Motor neuron (in vitro differentiated cells): ENCODE measurements at regions not wholly inside any gene's neighbourhood (a gene's known extent, or its start where the extent isn't known, plus 50 kb on each side); places are given as distances from the start of the nearest gene placed in this dataset.

ENCODE experiments used
- ATAC-seq, 8 experiments: fragments of 200-7000 bp; cut with Tn5 transposase; replicated peaks in 6 of 8; 2 replicates each; pipeline ENCODE4 v1.8.0; 2021; ENCODE audit warnings: mild to moderate bottlenecking in 8 of 8, moderate library complexity in 8 of 8
- H3K27ac ChIP-seq, 2 donors: fragments of 250-450 bp; sonication (Bioruptor Pico); 2 replicates each; pipeline ENCODE4 v1.9.0; 2021; ENCODE audit warnings: antibody characterized with exemption in 2 of 2, mild to moderate bottlenecking in 2 of 2, moderate library complexity in 1 of 2
- H3K4me1 ChIP-seq, 2 donors: fragments of 250-450 bp; sonication (Bioruptor Pico); replicated peaks in 1 of 2; 2 replicates each; pipeline ENCODE4 v1.6.1; 2021; ENCODE audit warnings: antibody characterized with exemption in 2 of 2, mild to moderate bottlenecking in 2 of 2, moderate library complexity in 1 of 2
- H3K4me3 ChIP-seq, 5 donors: fragments of 250-450 bp; sonication (Bioruptor Pico); 2 replicates each; pipeline ENCODE4 v1.9.0; 2021; ENCODE audit warnings: antibody characterized with exemption in 5 of 5, mild to moderate bottlenecking in 5 of 5, moderate library complexity in 4 of 5
- WGBS, 10 experiments: fragments of 450-650 bp; shearing (Covaris generic); methylation state at CpG; one replicate each; pipeline ENCODE4 v1.0.0; 2022; 5-methylcytosine and 5-hydroxymethylcytosine counted together
- in situ Hi-C, 9 experiments: fragments of 400-800 bp; cut with MboI; loops; one replicate each; pipeline ENCODE4 v1.15.0; 2021; ENCODE audit warnings: low sequenced_read_pairs in 9 of 9, low pct_unique_long_range_greater_than_20kb in 2 of 9; ENCODE audit not compliant: unreplicated experiment in 9 of 9

DNA sequence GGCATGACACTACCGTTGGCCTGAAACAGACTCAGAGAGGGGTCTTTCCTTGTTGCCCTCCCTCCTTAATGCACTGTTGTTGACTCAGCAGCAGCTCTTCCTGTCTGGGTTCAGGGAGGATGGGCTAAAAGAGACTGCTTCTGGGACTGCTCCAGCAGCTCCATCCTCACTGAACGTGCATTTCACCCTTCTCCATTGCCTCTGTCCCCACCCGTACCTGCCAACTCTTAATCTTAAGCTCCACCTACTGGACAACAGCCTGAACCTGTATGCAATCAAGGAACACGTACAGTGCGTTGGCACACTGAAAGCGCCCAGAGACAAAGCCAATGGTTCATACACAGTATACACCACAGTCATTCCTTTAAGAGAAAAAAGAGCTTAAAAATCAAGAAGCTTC is 230.8 kb upstream of the RAB6C start:
- in situ Hi-C loops, result no loop called here
- WGBS, 10 experiments, result 0 to 100% (median 55%) methylated on average over 1 to 6 of the region's 6 CpGs; no CpG with 5 or more reads in 3 of the 10 experiments
- ATAC-seq, result peak in 5 of 8 experiments; percentile 88 to 97 (median 91)
- H3K4me3 ChIP-seq, result no peak overlapping the region
- peaks cover 8 to 13% of the 10 kb centered on the region in 2 donors for H3K4me1 ChIP-seq
- no peak overlapping the region for H3K27ac ChIP-seq

DNA sequence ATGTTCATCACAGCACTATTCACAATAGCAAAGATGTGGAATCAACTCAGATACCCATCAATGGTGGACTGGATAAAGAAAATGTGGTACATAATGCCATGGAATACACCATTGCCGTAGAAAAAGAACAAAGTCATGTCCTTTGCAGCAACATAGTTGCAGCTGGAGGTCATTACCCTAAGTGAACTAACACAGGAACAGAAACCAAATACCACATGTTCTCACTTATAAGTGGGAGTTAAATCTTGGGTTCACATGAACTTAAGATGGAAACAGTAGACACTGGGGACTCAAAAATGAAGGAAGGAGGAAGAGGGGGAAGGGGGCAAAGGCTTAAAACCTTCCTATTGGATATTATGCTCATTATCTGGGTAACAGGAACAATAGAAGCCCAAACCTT is 228.1 kb upstream of the RAB6C start:
- ATAC-seq, result no peak
- peaks cover 0 to 8% of the 10 kb centered on the region in 2 donors for H3K4me1 ChIP-seq

DNA sequence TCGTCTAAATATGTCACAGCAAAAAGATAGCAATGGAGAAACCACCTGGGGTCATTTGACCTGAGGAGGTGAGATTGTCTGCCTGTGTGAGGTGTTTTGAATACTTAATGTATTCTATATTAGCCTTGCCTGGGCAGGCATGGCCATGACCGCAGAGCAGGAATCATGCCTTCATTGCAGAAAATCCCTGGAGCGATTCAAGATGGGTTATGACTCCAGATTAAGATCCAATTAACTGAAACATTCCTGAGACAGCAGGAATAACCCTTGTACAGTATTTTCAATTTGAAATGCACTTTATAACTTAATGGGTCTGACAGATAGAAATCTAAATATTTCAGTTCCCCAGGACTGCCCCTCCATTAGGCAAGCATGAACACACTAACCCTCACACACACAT is 227.3 kb upstream of the RAB6C start:
- 51 to 100% (median 92%) methylated on average over 2 to 3 of the region's 3 CpGs for WGBS, 10 experiments
- in situ Hi-C loops, result no loop called here
- no peak for ATAC-seq
- Histone ChIP-seq H3K4me1 (peaks cover 0 to 8% of the 10 kb centered on the region in 2 donors), H3K4me3 (no peak overlapping the region), H3K27ac (no peak overlapping the region)

More for the DNA sequence above, 228.1 kb upstream of the RAB6C start:
- 0 to 90% (median 17%) methylated on average over 1 of the region's 1 CpG; no CpG with 5 or more reads in 3 of the 10 experiments for WGBS, 10 experiments
- in situ Hi-C loops, result no loop called here
- Histone ChIP-seq H3K4me3 (no peak overlapping the region), H3K27ac (no peak overlapping the region)

DNA sequence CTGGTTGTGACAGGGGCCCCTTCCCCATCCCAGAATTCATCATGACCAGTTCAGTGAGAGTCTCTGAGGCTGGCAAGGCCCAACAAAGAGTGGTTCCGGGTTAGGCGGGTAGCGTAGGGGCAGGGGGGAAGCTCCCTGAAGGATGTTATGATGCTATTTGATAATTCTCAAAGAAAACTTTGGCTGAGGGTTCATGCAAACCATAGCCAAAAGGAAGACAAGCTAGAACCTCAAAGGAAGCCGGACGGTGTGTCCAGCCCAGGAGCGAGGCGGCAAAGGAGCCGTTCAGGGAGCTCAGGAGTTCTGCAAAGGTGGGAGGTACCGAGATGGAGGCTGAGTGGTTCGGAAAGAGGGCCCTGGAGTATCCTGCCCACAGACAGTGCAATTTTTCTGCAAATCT is 226.8 kb upstream of the RAB6C start:
- ATAC-seq, result no peak
- peaks cover 3 to 10% of the 10 kb centered on the region in 2 donors for H3K4me1 ChIP-seq
- H3K4me3 ChIP-seq, result no peak overlapping the region
- WGBS, 10 experiments, result 50 to 95% (median 75%) methylated on average over 2 to 7 of the region's 10 CpGs; no CpG with 5 or more reads in 4 of the 10 experiments
- H3K27ac ChIP-seq, result no peak overlapping the region
- in situ Hi-C loops, result no loop called here

DNA sequence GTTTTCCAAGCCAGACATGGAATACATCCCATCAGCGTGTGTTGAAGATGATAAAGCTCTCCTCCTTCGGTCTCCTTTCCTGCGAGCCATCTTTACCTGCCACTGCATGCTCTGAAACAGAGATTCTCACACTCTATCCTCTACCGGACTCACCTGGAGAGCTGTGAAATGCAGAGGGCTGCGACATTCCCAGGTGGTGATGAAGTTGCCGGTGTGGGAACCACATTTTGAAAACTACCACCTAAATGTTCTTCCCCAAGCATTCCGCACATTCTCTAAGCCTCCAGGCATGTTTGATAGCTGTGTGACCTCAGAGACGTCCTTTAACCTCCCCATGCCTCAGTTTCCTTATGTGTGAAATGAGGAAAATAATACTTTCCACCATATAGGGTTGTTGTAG is 226.2 kb upstream of the RAB6C start:
- no peak overlapping the region for H3K4me3 ChIP-seq
- peaks cover 6 to 16% of the 10 kb centered on the region in 2 donors for H3K4me1 ChIP-seq
- in situ Hi-C loops, result no loop called here
- WGBS, 10 experiments, result 54 to 100% (median 91%) methylated on average over 1 to 8 of the region's 8 CpGs; no CpG with 5 or more reads in 4 of the 10 experiments
- ATAC-seq, result no peak
- H3K27ac ChIP-seq, result no peak overlapping the region

DNA sequence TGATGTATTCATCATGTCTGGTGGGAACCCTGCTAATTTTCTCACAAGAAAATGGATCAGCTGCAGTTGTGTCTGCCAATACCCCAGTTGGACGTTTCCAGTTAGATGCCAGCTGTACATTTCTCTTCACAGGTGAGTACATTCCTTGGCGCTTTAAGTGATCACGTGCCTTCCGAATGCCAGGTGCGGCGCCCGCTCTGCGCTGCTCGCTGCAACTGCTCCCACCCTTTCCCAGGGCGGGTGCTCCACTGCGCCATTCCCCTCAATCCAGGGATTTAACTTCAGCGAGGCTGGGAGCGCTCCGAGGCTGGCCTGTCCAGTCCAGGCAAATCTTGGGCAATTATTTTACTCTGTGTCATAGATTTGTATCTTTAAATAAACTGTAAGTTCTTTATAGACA is 225.0 kb upstream of the RAB6C start:
- 60 to 100% (median 93%) methylated on average over 1 to 6 of the region's 14 CpGs; no CpG with 5 or more reads in 3 of the 10 experiments for WGBS, 10 experiments
- Histone ChIP-seq H3K4me3 (no peak overlapping the region), H3K4me1 (peaks cover 11 to 22% of the 10 kb centered on the region in 2 donors), H3K27ac (no peak overlapping the region)
- no peak for ATAC-seq
- in situ Hi-C loops, result no loop called here

DNA sequence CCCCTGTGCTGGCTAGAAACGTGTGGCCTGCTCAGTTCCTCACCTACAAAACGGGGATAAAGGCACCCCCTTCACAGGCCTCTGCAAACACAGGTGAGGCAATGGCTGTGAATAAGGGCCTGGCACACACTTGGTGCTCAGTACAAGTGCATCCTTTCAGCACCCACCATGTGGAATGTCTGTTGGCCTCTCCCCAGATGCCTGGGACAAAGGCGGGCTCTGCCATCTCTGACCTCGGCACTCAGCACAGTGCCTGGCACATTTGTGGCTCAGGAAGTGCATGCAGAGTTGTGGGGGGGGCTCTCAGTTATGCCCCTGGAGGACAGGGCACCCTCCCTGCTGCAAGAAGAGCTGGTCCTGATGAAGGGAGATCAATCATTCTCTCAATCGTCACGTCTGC is 224.6 kb upstream of the RAB6C start:
- Histone ChIP-seq H3K4me3 (no peak overlapping the region), H3K27ac (no peak overlapping the region), H3K4me1 (peaks cover 11 to 22% of the 10 kb centered on the region in 2 donors)
- WGBS, 10 experiments, result 75 to 93% methylated on average over 3 to 6 of the region's 6 CpGs; no CpG with 5 or more reads in 8 of the 10 experiments
- no peak for ATAC-seq
- in situ Hi-C loops, result no loop called here

DNA sequence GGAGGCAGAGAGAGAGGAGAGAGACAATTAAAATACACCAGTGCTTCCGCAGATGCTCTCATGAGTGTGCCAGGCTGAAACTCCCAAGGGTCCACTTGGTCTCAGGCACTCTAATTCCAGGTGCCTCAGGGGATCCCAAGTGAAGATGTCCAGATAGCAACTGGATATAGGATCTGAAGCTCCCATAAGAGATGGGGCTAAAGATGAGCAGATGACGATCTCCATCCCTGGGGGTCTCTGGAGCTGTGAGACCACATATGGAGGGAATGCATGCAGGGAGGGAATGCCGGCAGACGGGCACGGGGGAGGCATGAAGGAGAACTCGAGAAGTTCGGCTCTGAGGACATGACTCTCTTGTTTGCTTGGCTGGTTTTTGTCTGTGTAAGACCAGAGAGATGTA is 223.7 kb upstream of the RAB6C start:
- WGBS, 10 experiments, result 74 to 100% (median 92%) methylated on average over 1 to 6 of the region's 7 CpGs; no CpG with 5 or more reads in 6 of the 10 experiments

DNA sequence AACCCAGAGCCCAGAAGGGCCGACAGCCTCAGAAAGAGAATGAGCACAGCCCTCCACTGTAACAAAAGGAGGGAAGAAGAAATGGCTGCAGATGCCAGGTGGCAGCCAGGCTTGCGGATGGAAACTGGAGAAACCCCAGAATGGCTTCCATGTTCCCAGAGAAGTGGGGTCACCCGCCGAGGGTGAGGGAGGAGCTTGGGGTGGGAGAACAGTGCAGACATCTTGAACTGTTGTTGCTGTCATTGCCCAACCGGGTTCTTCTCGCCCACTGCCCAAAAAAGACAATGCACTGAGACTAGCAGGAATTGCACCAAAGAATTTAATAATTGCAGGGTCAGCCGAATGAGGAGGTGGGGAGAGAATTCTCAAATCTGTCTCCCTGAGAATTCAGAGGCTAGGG is 223.2 kb upstream of the RAB6C start:
- Histone ChIP-seq H3K4me3 (no peak overlapping the region), H3K27ac (no peak overlapping the region), H3K4me1 (peaks cover 11 to 22% of the 10 kb centered on the region in 2 donors)
- no peak for ATAC-seq
- 70 to 100% (median 100%) methylated on average over 1 to 3 of the region's 7 CpGs; no CpG with 5 or more reads in 7 of the 10 experiments for WGBS, 10 experiments
- in situ Hi-C loops, result no loop called here

More for the DNA sequence above, 223.7 kb upstream of the RAB6C start:
- Histone ChIP-seq H3K4me1 (peaks cover 11 to 22% of the 10 kb centered on the region in 2 donors), H3K4me3 (no peak overlapping the region), H3K27ac (no peak overlapping the region)
- in situ Hi-C loops, result no loop called here
- no peak for ATAC-seq

DNA sequence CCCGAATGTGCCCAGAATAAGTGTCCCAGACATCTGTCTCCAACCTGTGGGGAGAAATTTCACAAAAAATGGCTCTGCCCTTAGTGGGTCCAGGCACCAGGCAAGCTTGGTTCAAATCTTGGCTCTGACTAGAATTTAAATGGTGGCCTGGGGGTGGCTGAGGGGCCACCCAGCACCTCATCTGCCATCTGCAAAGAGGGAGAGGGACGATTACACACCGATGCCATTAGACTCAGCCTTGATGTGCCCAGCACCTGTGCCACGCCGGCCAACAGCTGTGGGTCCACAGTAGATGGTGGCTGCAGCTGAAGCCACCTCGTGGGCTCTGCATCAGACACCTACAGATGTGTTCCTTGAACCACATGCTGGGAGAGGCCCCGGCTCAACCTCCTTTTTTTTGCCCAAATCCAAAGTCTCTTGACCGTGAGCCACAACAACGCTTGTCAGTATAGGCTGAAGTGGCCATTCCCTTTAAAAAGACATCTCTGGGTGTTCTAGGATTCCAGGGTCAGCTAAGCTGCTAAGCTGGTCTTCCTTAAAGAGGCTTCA is 222.0 kb upstream of the RAB6C start:
- Histone ChIP-seq H3K27ac (peak overlapping the region in 1 of 2 donors; percentile 1), H3K4me1 (peaks cover 11 to 22% of the 10 kb centered on the region in 2 donors), H3K4me3 (no peak overlapping the region)
- ATAC-seq, result no peak
- WGBS, 10 experiments, result 40 to 100% (median 100%) methylated on average over 1 to 2 of the region's 9 CpGs; no CpG with 5 or more reads in 4 of the 10 experiments
- in situ Hi-C loops, result no loop called here

DNA sequence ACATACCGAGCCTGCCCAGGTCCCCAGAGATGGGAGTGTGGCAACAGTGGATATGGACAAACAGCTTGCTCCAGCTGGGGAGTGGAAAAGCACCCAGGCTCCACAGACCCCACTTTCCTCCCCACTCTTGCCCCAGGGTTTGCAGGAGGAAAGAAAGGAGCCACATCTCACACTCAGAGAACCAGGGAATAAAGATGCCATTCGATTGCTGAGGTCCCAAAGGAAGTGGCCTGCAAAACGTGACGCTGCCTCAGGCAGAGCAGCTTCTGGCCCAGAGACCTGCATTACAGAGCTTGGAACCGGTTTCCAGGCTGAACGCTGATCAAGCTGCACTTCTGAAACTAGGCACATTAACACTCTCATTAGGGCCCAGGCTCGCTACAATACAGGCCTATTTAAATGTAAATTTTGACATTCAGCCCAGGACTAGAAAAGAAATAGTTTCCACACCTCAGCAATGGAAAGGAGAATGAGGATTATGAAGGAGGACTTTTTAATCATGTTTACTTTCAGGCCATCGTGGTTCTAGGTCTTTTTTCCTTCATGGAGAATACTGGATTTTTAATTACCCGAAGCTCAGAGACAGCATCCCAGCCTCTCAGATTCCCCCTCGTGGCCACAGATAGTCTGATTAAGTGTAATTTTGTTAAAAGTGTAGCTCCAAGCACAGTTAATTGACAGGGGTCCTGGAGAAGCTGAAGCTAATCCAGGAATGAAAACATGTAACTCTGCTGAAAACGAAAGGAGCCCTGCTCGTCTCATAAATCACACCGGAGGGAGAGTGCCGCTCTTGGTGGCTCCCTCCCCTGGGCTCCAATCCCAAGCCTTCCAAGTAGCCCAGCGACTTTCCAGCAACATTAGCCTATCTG is 221.3 kb upstream of the RAB6C start:
- peaks cover 11 to 22% of the 10 kb centered on the region in 2 donors for H3K4me1 ChIP-seq
- no peak overlapping the region for H3K4me3 ChIP-seq
- WGBS, 10 experiments, result 0 to 45% (median 13%) methylated on average over 2 to 10 of the region's 15 CpGs; no CpG with 5 or more reads in 1 of the 10 experiments
- in situ Hi-C loops, result no loop called here
- H3K27ac ChIP-seq, result peak overlapping the region in 1 of 2 donors; percentile 1
- ATAC-seq, result peak; percentile 39 to 90 (median 85)

DNA sequence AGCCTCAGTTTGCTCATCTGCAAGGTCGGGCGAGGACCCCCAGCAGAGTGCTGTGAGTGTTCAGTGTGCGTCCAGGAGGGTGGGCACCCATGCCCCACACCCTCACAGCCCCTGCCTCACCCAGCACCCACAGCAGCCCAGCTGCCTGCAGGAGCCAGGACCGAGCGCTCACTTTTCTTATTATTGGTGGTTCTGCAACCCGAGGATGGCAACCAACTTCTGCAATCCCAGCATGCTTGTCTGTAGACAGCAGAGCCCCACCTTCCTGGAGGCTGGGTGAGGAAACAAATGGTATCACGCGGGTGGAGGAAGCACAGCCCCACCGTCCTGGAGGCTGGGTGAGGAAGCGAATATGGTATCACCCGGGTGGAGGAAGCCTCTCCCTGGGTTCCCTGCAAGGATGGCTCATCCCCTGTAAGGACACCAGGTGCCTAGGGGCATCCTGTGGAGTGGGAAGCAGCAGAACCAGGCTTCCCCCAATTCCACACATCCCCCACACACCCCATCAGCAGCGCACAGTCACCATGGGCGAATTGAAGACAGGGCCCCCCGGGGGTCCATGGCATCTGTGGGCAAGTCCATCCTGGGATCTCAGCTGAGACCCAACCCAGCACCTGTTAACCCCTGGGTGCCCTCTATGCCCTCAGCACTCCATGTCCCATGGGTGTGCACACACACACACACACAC is 220.5 kb upstream of the RAB6C start:
- 0 to 93% (median 60%) methylated on average over 1 to 7 of the region's 14 CpGs; no CpG with 5 or more reads in 5 of the 10 experiments for WGBS, 10 experiments
- peak; percentile 7 to 94 (median 35) for ATAC-seq
- Histone ChIP-seq H3K27ac (no peak overlapping the region), H3K4me1 (peaks cover 11 to 22% of the 10 kb centered on the region in 2 donors), H3K4me3 (no peak overlapping the region)
- in situ Hi-C loops, result no loop called here

DNA sequence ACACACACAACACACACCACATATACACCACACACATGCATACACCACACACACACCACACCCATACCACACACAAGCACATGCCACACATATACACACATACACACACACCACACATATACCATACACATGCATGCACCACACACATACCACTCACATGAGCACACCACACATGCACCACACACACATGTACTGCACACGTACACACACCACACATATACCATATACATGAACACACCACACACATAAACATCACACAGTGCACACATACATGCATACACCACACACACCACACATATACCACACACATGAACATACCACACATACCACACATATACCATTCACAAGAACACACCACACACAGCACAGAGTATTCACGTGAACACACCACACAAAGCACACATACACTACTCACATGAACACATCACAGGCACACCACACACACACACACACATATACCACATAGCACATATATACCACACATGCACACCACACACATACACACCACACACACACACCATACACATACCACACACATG is 219.9 kb upstream of the RAB6C start:
- H3K4me3 ChIP-seq, result no peak overlapping the region
- no peak for ATAC-seq
- peaks cover 11 to 22% of the 10 kb centered on the region in 2 donors for H3K4me1 ChIP-seq
- H3K27ac ChIP-seq, result no peak overlapping the region
- 100% methylated on average over 1 to 2 of the region's 2 CpGs; no CpG with 5 or more reads in 7 of the 10 experiments for WGBS, 10 experiments
- in situ Hi-C loops, result no loop called here
